ENCODE measurements at regions not wholly inside any gene's neighbourhood (a gene's known extent, or its start where the extent isn't known, plus 50 kb on each side); places are given as distances from the start of the nearest gene placed in this dataset.
"Not testable (repeated sequence)": the region's sequence is repeated elsewhere in the genome, so short reads cannot be mapped to it uniquely, and the experiment has no call there.

DNA sequence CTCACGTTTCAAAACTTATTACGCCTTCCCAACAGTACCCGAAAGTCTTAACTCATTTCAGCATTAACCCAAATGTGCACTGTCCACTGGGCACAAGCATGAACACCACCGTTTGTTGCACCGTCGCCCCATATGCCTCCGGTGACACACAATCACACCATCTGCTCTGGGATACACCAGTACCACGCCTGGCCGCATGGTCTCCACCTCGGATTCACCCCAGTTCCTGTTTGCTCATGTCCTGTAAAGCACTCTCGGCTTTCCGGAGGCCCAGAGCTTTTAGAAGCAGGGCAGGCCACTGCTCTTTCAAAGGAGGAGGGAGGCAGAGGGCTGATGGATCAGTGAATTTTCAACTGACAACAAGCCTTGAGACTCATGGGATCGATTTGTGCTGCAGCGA lies 1570.0 kb upstream of the DEFB115 start:
- no peak for DNase-seq (ENCODE audit: low spot score)

DNA sequence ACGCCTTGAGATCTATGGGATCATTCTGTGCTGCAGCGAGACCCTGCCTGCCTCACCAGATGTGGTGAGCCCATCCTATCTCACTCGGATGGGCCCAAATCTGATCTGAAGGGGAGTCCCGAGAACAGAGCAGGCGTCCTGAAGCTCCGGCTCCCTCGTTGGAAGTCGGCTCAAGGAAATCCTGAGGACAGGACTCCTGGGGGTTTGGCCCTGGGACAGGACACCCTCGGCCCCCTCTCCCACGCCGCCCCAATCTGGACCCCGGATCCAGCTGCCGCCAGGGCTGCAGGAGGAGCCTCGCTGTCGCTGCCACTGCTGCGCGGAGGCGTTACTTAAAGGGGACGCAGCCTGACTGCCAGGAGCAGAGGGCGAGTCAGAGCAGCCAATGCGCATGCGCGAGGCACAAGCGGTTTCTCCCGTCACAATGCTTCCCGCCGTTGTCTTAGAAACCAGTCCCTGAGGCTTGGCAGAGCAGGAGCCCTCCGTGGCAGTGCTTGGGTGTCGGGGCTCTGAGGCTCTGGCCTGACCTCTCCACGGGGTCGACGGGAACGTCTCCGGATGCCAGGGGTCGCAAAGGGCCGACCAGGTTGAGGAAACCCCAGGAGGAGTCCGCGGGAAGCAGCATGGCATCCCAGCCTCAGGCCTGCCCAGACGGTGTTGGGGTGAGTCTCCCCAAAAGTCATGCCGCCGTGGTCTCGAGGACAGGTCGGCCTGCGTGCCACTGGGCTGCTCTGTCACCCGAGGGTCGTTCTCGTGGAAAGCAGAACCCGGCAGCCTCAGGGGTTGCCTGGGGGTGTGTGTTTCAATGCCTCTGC lies 1567.8 kb upstream of the DEFB115 start:
- no peak for DNase-seq (ENCODE audit: low spot score)

DNA sequence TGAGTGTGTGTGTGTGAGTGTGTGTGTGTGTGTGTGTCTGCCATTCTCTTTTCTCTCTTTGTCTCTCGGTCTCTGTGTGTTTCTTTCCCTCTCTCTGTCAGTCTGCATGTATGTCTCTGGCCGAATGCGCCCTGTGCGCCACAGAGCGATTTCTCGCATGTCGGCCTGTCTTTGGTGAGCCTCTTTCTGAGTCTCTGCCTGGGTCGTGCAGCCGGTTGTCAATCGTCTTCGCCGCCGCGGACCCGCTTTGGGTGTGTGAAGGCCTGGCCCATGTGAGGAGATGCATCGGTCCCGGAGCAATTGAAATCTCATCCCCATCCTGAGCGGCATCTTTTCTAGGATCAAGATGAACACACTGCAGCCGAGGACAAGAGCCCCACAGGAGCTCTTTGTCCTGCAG lies 1567.2 kb upstream of the DEFB115 start:
- DNase-seq (ENCODE audit: low spot score) = no peak

DNA sequence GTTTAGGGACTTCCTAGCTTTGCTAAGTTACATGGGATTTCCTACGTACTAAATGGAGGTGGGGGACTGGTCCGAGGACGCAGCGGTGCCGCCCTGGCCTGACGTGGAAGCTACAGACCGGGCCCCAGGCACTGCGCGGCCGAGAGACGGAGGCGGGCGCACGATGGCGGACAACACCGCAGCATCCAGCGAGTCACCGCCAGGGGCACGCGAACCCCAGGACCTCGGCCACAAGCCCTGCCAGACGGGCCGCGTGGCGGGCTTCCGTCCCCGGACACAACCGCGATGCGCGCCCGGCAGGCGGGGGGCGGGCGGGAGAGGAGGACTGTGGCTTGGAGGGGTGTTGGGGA lies 1516.9 kb upstream of the DEFB115 start:
- DNase-seq (ENCODE audit: low spot score) = no peak

DNA sequence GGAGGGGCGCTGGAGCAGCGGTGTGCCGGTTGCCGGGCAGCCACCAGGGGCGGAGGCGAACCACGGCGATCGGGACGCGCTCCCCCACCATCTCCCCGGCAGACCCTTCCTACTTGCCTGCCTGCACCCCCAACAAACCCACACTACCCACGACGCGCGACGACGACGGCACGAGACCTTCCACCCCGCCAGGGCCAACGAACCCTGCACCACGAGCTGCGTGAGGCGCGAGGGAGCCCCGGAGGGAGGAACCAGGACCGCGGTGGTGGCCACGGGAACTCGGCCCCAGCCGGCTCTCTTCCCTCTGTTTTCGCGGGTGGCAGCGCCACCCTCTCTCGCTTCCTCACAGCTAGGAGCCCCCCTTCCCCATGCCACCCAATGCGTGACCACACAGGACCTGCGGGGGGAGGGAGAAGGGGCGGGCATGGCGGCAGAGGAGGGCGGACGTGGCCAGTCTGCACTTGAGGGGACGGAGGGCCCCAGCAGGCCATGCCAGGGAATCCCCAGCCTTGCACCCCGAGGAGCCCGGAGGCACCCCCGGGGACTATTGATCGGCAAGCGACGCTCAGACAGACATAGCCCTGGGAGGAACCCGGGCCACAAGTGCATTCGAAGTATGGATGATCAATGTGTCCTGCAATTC lies 1516.4 kb upstream of the DEFB115 start:
- no peak for DNase-seq (ENCODE audit: low spot score)

DNA sequence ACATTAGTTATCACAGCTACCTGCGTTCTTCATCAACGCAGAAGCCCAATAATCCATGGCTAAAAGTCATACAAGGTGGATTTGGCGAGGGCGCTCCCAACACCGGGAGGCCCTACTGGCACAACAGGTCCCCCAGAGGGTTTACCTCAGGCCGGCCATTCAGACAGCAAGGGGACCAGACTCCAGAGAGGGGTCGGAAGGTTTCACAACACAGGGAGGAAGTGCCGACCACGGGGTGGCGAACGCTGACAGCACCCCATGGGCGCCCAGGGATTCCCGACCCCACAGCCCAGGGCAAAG lies 1515.9 kb upstream of the DEFB115 start:
- no peak for DNase-seq (ENCODE audit: low spot score)

DNA sequence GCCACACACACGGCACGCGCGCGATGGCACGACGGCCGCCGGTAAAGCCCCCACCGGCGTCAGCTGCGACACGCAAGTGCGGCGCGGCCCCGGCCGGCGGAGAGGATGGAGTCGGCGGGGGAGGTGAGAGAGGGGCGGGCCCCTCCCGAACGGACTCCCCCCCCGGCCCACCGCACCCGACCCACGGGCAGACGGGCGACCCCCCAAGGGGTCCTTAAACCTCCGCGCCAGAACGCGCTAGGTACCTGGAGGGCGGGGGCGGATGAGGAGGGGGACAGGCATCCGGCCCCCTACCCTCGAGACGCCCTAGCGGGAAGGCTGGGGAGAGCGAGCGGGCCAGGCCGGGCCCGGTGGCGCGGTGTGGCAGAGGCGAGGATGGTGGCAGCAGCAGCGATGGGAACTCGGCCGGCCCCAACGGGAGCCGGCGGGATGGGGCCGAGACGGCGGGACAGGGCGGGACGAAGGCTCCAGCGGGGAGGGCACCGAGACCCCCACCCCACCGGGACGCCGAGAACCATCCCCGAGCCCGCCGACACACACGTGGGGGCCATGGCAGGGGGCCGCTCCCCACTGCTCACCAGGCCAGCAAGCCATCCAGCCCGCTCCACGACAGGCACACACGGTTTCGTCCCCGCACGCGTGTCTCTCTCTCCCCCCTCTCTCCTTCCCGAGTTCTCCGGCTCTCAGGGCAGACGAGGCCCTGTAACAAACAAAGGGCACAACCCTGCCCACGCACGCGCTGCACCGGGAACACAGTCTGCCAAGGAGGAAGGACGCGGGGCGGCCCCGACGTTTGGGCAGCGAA lies 1515.4 kb upstream of the DEFB115 start:
- no peak for DNase-seq (ENCODE audit: low spot score)

DNA sequence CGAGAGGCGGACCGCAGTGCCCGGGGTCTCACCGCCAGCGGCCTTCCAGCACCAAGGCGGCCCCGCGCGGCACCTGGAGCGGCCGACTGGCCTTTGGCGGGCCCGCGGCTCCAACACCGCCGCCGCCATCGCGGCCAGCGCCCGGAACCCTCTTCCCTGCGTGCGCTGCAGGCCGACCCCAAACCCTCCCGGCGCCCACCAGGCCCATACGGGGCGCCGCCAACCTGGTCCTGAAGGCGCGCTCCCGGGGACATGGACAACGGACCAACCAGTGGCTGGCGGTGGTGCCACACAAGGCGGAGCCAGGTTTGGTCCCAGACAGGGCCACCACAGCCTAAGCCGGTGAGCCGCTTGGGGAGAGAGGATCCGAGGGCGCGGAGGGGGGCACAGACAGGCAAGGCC lies 1514.8 kb upstream of the DEFB115 start:
- DNase-seq (ENCODE audit: low spot score) = no peak

DNA sequence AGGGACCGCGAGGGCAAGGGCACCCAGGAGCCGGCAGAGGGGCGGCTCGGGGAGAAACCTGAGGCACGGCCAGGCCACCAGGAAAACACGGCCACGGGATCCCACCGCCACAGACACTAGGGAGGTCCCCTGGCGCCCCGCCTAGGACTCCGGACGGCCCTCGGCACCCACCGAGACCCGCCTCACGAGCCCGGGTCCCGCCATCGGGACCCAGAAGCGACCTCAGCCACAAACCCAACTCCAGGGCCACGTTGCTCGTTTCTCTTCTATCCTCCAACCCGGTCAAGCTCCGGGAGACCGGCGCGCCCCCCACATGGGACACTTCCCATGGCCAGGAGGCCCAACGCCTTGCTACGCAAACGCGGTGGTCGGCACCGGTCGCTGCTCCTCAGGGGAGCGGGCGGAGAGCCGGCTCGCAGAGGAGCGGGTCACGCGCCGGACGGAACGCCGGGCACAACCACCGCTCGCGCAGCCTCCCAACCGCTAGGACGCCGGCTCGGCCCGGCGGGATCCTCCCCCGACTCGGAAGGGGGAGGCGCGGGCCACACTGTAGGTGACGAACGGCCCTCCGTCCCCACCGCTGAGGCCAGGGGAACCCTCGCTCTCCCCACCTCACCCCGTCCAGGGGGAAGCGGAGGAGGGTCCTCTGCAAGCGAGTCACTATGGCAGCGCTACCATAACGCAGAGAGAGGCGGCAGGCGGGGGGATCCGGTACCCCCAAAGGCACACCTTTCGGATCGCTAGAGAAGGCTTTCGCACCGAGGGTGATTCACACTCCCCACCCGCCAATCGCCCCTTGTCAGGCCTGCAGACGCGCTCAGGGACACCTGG lies 1514.1 kb upstream of the DEFB115 start:
- no peak for DNase-seq (ENCODE audit: low spot score)

DNA sequence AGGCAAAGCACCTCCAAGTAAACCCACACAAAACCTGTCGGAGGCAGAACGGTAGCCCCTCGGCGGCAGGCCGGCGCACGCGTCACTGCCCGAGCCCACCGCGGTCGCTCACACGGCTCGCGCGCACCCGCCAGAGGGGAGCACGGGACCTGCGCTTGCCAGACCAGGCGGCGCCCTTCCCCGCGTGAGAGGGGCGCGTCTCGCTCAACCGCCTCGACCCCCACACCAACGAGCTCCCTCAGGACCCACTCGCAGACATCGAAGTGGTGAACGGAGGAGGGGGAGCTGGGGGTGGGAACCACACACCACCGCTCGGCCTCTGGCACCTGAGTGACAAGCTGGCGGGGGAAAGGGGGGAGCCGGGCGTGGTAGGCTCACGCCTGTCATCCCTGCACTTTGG lies 1513.4 kb upstream of the DEFB115 start:
- DNase-seq (ENCODE audit: low spot score) = no peak

DNA sequence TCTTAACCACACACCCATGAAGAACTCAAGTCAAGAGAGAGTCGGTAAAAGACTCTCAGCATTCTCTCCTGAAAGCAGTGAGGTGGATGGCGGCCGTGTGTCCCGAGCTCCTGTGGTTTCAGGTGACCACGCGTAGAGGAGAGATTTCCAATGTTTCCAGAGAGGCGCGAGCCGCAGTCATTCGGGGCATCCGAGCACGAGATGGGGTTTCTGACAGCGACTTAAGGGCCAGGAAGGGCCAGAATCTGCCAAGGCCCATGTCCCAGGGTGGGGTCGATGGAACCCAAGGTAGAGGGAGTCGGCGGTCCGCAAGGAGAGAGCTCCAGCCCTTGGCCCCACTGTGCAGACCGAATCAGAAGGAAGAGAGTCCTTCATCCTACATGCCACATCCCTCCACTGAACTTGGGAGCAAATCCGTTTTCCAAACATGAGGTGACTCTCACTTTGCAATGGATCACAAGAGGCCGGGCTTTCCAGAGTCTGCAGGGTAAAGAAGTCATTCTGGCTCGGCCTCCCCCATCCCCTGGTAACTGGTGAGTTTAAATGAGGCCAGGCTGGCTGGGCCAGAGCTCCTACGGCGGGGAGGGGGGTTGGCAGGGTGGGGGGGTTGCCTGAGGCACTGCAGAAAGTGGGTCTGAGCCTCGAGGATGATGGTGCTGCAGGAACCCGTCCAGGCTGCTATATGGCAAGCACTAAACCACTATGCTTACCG lies 1511.8 kb upstream of the DEFB115 start:
- not testable (repeated sequence) for DNase-seq (ENCODE audit: low spot score)

DNA sequence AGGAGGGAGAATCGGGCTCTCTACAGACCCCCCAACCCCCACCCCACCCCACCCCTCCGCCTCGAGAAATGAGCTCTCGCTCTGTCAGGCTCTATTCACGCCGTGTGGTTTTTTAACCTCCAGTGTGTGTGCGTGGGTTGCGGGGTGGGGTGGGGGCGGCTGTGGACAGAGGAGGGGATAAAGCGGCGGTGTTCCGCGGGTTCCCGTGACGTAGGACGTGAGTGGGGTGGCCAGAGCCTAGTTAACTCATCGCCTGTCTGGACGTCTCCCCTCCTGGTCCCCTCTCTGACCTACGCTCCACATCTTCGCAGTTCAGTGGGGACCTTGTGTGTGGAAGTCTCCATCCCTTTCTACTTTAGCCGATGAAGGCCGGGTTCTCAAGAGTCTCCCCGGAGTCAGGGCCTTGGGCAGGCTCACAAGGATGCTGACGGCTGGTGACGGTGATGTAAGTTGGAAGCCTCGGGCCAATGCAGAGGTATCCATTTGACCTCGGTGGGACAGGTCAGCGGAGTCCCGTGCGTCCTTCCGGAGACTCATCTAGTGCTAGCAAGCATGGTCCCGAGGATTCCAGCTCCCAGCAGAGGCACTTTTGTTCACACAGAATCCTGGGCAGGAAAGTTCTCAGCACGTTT lies 1507.1 kb upstream of the DEFB115 start:
- DNase-seq (ENCODE audit: low spot score) = no peak

DNA sequence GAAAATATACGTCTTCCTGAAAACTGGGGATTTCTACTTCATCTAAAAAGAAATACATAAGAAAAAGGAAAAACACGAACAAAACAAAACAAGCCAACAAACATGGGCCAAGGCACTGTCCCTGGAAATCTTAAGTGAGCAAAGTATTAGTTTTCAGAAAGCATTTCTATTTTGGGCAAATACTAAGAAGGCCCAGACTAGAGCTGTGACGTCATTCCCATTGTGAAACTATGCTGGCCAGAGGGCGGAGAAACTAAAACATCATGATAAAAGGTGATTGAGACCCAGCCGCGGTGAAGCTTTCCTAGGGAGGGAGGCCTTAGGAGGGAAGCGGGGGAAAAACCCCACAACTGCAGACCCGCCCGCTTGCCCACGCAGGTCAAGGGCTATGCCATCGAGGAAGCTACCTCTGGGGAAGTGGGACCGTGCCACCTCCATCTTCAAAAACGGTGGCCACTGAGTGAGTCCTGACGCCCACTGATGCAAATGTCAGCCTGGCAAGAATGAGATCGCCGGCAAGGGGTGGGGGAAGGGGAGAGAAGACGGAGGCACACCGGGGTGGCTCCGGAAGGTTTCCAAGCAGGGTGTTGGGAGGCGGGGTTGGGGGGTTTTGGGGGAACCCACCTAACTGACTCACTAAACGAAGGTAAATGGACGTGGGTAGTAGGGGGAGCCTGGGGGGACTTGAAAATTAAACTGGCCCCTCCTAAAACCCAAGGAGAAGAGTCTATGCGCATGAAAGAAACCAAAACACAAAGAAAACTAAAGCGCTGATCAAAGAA lies 1504.6 kb upstream of the DEFB115 start:
- not testable (repeated sequence) for DNase-seq (ENCODE audit: low spot score)

DNA sequence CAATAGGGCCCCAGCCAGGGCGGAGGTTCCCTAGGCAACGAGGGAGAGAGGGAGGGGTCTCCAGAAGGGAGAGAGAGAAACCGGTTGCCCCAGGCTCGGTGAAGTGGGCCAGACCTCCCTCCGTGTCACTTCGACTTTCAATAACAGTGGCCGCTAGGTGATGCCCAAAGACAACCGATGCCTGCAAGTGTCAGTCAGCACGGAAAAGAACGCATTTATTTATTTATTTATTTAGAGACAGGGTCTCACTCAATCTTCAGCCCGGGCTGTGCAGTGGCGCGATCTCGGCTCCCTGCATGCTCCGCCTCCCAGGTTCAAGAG lies 1504.1 kb upstream of the DEFB115 start:
- not testable (repeated sequence) for DNase-seq (ENCODE audit: low spot score)

DNA sequence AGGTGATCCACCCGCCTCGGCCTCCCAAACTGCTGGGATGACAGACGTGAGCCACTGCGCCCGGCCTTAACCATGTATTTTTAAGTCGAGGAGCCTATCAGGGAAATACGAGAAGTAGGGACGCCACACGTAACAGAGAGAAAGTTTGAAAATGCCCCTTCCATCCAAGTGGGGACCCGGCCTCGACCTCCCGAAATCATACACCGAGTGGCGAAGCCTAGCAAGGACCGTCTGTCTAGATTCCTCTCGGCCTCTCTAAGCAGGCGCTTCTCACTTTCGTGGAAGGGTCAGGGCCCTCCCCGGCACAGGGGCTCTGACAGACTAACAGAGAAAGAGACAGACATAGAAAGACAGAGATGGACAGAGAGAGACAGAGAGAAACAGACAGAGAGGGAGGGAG lies 1503.6 kb upstream of the DEFB115 start:
- DNase-seq (ENCODE audit: low spot score) = not testable (repeated sequence)

DNA sequence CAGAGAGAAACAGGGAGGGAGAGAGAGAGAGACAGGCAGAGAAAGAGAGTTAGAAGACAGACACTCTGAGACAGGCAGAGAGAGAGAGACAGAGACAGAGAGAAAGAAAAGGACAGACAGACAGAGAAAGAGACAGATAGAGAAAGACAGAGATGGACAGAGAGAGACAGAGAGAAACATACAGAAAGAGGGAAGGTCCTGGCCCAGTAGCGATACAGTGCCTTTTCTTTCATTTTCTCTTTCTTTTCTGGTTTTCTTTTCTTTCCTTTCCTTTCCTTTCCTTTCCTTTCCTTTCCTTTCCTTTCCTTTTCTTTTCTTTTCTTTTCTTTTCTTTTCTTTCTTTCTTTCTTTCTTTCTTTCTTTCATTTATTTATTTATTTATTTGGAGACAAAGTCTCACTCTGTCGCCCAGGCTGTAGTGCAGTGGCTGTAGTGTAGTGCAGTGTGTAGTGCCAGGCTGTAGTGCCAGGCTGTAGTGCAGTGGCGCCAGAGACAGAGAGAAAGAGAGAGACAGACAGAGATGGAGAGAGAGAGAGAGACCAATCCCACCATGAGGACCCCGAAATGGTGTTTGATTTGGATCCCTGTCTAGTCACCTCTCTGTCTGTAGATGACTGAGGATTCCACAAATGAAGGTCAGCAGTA lies 1501.5 kb upstream of the DEFB115 start:
- DNase-seq (ENCODE audit: low spot score) = not testable (repeated sequence)

DNA sequence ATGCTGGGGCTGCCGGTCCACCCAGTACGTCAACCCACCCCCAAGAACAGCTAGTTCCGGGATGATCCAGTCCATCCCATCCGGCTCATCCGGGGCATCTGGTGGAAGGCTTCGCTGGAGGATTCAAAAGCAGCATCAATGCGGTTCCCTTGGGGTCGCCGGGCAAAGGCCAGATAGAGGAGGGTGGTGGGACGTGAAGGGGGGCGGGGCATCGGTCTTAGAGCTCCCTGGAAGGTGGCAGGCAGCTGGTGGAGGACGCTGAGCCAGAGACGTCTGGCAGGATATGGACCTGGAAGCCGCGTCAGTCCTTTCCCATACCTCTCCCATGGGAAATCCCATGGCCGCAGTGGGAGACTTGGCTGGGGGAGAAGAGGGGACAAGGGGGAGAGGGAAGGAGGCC lies 1500.8 kb upstream of the DEFB115 start:
- DNase-seq (ENCODE audit: low spot score) = no peak

DNA sequence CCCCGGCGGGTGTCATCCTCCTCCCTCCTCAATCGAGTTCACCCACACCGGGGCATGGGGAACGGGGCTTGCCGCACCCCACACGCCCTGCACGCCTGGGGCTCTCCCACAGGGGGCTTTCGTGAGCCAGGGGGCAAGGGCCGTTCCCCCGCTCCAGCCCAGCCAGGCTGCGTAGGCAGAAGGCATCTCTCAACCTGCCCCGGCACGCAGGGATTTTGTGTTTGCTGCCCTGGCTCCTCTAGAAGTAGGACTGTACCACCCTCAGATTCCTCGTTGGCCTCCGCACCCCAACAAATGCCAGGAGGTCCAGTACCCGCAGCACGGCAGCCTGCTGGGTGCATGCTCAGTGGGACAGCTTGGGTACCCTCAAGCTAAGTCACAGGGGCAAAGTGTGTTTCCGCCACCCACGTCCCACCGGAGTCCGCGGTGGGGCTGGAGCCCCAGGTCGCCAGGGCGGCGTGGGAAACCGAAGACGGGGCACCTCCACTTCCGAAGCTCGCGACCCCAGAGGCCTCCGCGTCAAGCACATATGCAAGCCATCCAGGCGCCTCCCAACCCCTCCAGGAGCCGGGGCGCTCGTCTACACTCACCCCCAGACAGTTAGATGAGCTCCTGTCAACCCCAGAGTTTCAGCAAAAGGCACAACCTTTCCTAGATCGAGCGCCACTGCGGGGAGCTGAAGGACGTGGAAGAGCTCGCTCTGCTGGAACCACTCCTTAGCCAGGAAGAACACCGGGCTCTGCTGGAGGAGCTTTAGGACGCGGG lies 1495.7 kb upstream of the DEFB115 start:
- DNase-seq (ENCODE audit: low spot score) = not testable (repeated sequence)

DNA sequence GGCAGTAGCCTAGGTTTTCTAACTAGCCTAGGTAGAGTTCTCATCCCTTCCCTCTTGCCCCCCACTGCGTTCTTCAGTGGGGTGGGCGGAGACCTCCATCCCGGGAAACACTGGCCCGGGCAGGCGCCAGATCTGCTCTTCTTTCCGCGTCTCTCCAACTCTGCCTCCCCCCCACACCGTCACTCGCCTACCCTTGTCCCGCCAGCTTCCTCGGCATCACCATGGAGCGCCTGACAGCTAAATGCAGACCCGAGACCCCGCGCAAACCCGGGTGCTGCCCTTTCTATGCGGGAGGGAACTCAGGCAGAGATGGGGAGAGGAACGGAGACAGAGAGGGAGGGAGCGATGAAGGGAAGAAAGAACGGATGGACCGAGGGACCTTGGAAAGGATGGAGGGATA lies 1494.8 kb upstream of the DEFB115 start:
- no peak for DNase-seq (ENCODE audit: low spot score)
